Kidney (tissue), 13 donors: ENCODE measurements at regions not wholly inside any gene's neighbourhood (a gene's known extent, or its start where the extent isn't known, plus 50 kb on each side); places are given as distances from the start of the nearest gene placed in this dataset.
A peak's percentile ranks its signal among the peaks of the same experiment; 100 is the strongest.

Experiments
- DNase-seq, 5 donors: peaks; one replicate each; pipeline ENCODE4 v3.0.0-alpha.2; 2013 to 2020
- FAIRE-seq: peaks from 2 replicates; lab custom pipeline; 2012; peaks lifted over from hg19 to GRCh38; lab: Jason Lieb, UNC
- H3K27ac ChIP-seq, 2 donors: one replicate each; pipeline ENCODE4 v1.7.0; 2013; ENCODE audit warnings: low read depth in 2 of 2, low read length in 2 of 2, inconsistent platforms in 1 of 2
- H3K27me3 ChIP-seq: one replicate; pipeline ENCODE4 v1.7.1; 2013; ENCODE audit warnings: low read length, inconsistent platforms; ENCODE audit not compliant: control insufficient read depth, insufficient read depth
- H3K36me3 ChIP-seq, 3 donors: one replicate each; pipeline versions ENCODE4 v1.7.0 to v1.7.1; 2013; ENCODE audit warnings: low read length in 3 of 3, control low read depth in 1 of 3, inconsistent platforms in 1 of 3; ENCODE audit not compliant: insufficient read depth in 3 of 3, control insufficient read depth in 2 of 3
- H3K4me1 ChIP-seq, 3 donors: one replicate each; pipeline versions ENCODE4 v1.7.0 to v1.7.1; 2013; ENCODE audit warnings: low read length in 3 of 3, inconsistent platforms in 1 of 3, low read depth in 1 of 3; ENCODE audit not compliant: control insufficient read depth in 2 of 3, insufficient read depth in 2 of 3
- H3K4me3 ChIP-seq, 3 donors: one replicate each; pipeline versions ENCODE4 v1.7.0 to v1.8.1; 2013; ENCODE audit warnings: low read length in 3 of 3, control low read depth in 1 of 3, inconsistent platforms in 1 of 3
- H3K9ac ChIP-seq, 3 donors: one replicate each; pipeline versions ENCODE4 v1.7.0 to v1.7.1; 2013; ENCODE audit warnings: low read length in 3 of 3, control low read depth in 1 of 3, inconsistent platforms in 1 of 3
- H3K9me3 ChIP-seq, 3 donors: one replicate each; pipeline versions ENCODE4 v1.7.0 to v1.7.1; 2013; ENCODE audit warnings: low read length in 3 of 3, control low read depth in 1 of 3, inconsistent platforms in 1 of 3; ENCODE audit not compliant: control insufficient read depth in 2 of 3, insufficient read depth in 1 of 3
- intact Hi-C: fragments of 100-400 bp; cut with DNase I; formaldehyde crosslinking; loops from one replicate; pipeline ENCODE4 v1.11.1; 2022
- TF ChIP-seq, protein P1 (sequence below): IDR thresholded peaks from 3 replicates; pipeline ENCODE4 v1.5.1; 2012; ENCODE audit warnings: mild to moderate bottlenecking, moderate library complexity, borderline replicate concordance; ENCODE audit not compliant: insufficient read depth; ENCODE audit errors: extremely low read depth
- donor health status: control.
- donor health status: control.
- donor health status: control.
- donor health status: control.
- donor health status: control.
- donor health status: DM: yes; HTN: yes; CAD: no.
- donor health status: Normal renal cell carcinoma (clear cell type).

DNA sequence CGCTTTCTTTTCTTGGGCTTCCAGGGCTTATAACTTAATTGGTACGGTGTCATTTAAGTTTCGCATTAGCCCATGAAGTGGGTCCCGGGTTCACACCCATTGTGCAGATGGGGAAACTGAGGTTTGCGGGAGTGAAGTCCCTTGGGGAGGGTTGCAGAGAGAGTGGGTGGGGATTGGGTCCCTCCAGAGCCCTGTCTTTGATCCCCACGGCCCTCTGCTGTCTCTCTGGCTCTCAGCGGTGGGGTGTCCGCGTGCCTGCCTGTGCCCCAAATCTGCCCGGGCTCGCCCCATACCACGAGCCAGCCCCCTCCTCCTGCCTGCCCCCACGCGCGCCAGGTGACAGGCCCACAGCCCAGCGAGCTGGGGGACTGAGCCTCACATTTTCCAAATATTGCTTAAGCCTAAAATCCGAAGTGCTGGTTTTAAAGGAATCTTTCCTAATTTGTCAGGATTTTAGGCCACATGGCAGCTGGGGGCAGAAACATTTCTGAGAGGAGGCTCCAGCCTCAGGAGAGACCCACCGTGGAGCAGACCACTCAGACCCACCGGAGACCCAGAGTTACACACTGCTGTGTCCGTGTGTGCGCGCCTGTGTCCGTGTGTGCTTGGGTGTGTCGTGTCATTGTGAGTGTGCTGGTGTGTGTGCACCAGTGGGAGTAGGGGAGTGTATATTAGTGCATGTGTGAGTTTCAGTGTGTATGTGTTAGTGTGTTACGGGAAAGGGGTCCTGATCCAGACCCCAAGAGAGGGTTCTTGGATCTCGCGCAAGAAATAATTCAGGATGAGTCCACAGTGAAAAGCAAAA is 159.5 kb upstream of the IER5L start:
- Histone ChIP-seq H3K4me3 (peak overlapping the region in 2 of 3 donors; percentile 17 to 54), H3K9me3 (peaks cover 0 to 2% (median 0%) of the 10 kb centered on the region in 3 donors), H3K4me1 (peaks cover 10 to 30% (median 15%) of the 10 kb centered on the region in 3 donors), H3K27ac (peak overlapping the region; percentile 51 to 63), H3K9ac (peak overlapping the region in 2 of 3 donors; percentile 43 to 73), H3K36me3 (peaks cover 0 to 6% (median 0%) of the 10 kb centered on the region in 3 donors), H3K27me3 (no peaks in the 10 kb centered on the region)
- FAIRE-seq (no peak), DNase-seq (peak in 1 of 5 donors; percentile 70)
- TF ChIP-seq, protein P1, sequence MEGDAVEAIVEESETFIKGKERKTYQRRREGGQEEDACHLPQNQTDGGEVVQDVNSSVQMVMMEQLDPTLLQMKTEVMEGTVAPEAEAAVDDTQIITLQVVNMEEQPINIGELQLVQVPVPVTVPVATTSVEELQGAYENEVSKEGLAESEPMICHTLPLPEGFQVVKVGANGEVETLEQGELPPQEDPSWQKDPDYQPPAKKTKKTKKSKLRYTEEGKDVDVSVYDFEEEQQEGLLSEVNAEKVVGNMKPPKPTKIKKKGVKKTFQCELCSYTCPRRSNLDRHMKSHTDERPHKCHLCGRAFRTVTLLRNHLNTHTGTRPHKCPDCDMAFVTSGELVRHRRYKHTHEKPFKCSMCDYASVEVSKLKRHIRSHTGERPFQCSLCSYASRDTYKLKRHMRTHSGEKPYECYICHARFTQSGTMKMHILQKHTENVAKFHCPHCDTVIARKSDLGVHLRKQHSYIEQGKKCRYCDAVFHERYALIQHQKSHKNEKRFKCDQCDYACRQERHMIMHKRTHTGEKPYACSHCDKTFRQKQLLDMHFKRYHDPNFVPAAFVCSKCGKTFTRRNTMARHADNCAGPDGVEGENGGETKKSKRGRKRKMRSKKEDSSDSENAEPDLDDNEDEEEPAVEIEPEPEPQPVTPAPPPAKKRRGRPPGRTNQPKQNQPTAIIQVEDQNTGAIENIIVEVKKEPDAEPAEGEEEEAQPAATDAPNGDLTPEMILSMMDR = no peak
- intact Hi-C loops = no loop called here

DNA sequence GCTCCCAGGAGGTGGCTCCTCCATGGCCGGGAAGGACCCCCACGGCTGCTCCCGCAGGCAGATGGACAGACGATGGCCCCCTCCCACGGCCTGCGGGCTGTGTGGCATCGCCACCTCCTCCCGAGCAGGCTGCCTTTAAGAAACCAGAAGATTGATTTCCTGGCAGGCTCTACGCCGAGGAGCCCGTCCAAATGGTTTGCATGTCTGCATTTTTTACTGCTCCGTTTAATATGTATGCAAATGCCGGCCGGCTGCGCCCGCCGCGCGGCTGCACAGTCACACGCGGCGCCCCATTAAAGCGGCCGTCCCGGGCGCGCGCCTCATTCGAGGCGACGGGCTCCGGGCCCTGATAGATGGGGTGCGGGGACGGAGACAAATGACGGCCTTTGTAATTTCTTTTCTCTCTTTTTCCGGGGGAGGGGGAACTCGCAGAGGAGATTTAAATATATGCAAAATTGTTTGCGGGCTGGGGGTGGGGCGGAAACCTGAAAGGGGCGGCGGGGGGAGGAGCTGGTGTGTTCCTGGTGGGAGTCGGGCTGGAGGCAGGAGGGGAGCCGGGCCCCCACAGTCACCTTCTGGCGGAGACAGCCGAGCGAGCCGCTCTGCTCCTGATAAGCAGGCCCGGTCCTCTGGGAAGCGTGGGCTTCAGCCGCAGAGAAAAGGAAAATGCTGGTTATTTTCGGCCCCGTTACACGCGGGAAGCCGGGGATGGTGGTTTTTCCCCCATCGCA is 158.7 kb upstream of the IER5L start:
- TF ChIP-seq, protein P1 = no peak
- H3K4me1 ChIP-seq = peaks cover 10 to 30% (median 15%) of the 10 kb centered on the region in 3 donors
- intact Hi-C loops = no loop called here
- peak overlapping the region; percentile 89 to 92 for H3K27ac ChIP-seq
- DNase-seq (peak; percentile 73 to 94 (median 85)), FAIRE-seq (no peak)
- no peaks in the 10 kb centered on the region for H3K27me3 ChIP-seq
- peak overlapping the region in 2 of 3 donors; percentile 17 to 54 for H3K4me3 ChIP-seq
- H3K9me3 ChIP-seq = peaks cover 0 to 2% (median 0%) of the 10 kb centered on the region in 3 donors
- H3K9ac ChIP-seq = peak overlapping the region in 2 of 3 donors; percentile 43 to 73
- H3K36me3 ChIP-seq = peaks cover 0 to 6% (median 0%) of the 10 kb centered on the region in 3 donors

DNA sequence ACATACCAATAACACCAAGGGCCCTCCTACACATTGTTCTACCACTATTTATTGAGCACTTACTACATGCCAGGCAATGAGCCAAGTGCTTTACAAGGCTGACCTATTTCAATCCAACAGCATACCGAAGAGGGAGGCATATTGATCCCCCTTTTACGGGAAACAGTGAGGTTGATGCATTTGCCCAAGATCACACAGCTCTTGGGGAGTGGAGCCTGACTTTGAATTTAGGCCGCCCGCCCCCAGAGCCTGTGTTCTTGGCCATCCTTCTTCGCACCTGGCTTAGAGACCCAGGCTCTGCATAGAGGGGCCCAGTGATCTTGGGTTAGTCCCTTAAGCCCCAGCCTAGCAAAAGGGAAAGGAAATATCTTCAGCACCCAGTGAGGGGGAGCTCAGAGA is 158.1 kb upstream of the IER5L start:
- Histone ChIP-seq H3K27me3 (no peaks in the 10 kb centered on the region), H3K4me3 (peak overlapping the region in 1 of 3 donors; percentile 54), H3K36me3 (peaks cover 0 to 6% (median 0%) of the 10 kb centered on the region in 3 donors), H3K4me1 (peaks cover 10 to 30% (median 15%) of the 10 kb centered on the region in 3 donors), H3K27ac (peak overlapping the region; percentile 89 to 92), H3K9me3 (peaks cover 0 to 2% (median 1%) of the 10 kb centered on the region in 3 donors), H3K9ac (peak overlapping the region in 2 of 3 donors; percentile 34 to 73)
- intact Hi-C loops = no loop called here
- TF ChIP-seq, protein P1 = no peak
- DNase-seq (peak in 1 of 5 donors; percentile 61), FAIRE-seq (no peak)
